Pons (tissue), 1 donor: ENCODE measurements at regions not wholly inside any gene's neighbourhood (a gene's known extent, or its start where the extent isn't known, plus 50 kb on each side); places are given as distances from the start of the nearest gene placed in this dataset.

Source experiments
- DNase-seq: peaks from one replicate; pipeline ENCODE4 v3.0.0-alpha.2; 2016; ENCODE audit warnings: low spot score

GRCh38 chr15:25504307-25504706 is 65.5 kb upstream of the UBE3A start:
- no peak for DNase-seq

DNA sequence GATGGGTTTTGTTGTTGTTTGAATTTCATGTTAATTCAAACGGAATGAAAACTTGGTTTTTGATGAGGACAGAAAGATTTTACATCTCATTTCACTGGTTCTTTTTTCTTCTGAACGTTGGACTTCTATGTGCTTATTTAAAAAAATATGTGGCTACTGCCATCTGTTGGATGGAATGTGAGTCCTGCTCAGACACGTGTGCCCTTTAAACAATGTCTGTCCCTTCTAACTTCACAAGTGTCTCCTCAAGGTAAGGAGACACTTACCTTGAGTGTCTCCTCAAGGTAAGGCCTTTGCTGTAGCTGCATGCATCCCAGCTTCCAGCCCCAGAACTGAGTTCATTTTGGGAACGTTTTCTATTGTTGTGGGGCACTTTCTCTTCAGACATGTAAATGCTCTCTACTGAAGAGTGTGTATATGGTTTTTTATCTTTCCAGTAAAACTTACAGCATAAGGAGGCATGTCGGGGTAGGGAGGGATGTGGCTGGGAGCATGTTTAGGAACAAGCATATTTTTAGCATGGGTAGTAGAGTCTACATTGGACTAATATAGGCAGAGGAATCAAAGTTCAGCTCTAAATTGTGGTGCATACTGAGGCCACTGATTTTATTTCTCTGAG is 63.1 kb upstream of the UBE3A start:
- DNase-seq = peak; percentile 32

GRCh38 chr15:25498835-25499234 is 60.0 kb upstream of the UBE3A start:
- DNase-seq = no peak

DNA sequence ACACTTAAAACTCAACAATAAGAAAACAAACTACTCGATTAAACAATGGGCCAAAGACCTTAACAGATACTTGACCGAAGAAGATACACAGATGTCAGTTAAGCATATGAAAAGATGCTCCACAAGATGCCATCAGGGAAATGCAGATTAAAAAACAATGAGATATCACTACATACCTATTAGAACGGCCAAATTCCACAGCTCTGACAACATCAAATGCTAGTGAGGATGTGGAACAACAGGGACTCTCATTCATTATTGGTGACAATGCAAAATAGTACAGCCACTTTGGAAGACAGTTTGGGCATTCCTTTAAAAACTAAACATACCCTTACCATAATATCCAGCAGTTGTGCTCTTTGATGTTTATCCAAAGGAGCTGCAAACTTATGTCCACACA is 59.1 kb upstream of the UBE3A start:
- DNase-seq = no peak

DNA sequence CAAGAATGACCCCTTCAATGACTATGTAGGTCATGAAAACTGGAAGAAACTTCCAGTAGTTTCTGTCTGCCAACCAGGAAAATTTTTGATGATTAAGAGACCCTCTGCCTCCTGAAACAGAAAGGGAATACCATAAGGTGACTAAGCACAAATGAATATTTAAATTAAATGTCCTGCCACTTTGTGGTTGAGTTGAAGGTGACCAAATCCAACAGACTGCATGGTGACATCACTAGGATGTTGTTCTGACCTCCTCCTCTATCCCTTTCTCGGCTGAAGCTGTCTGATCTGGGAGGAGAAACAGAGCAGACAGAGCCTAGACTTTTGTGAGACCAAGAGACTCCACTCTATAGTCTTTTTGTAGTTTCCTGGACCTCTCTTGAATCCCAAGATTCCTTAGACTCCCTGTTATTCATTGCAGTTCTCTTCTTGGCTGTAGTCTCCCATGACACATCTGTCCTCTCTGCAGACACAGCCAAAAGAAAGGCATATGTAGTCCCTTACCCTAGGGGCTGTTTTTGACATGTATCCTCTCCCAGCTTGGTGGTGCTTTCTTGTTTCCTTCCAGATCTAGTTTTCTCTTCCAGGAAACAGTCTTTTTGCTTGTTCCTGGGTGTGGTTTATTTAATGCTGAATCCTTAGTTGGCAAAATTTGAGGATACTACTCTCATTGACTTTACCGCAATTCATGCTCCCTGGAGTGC is 55.2 kb upstream of the UBE3A start:
- DNase-seq = no peak

- DNase-seq = no peak
Measured at GRCh38 chr15:25492315-25492714, 53.5 kb upstream of the UBE3A start.
